ENCODE measurements at regions not wholly inside any gene's neighbourhood (a gene's known extent, or its start where the extent isn't known, plus 50 kb on each side); places are given as distances from the start of the nearest gene placed in this dataset.

DNA sequence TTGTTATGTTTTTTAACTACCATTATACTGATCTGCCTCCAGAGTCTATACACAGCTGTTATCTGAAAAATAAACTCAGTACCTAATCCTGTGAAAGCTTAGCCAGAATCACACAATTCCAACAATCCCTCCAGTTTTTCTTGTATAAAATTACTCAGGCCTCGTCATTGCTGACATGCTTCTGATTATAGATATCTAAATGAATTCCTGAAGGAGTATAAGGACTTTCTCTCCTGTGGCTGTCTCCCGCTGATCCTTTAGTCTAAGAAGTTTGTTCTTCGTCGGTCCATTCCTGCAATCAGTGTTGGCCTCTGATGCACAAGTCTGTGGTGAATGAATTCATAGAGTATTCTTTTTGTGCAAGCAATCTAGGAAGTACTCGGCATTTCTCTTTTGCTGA, 288.9 kb upstream of the SEMA3C start (continued):
- TF ChIP-seq, protein P1, sequence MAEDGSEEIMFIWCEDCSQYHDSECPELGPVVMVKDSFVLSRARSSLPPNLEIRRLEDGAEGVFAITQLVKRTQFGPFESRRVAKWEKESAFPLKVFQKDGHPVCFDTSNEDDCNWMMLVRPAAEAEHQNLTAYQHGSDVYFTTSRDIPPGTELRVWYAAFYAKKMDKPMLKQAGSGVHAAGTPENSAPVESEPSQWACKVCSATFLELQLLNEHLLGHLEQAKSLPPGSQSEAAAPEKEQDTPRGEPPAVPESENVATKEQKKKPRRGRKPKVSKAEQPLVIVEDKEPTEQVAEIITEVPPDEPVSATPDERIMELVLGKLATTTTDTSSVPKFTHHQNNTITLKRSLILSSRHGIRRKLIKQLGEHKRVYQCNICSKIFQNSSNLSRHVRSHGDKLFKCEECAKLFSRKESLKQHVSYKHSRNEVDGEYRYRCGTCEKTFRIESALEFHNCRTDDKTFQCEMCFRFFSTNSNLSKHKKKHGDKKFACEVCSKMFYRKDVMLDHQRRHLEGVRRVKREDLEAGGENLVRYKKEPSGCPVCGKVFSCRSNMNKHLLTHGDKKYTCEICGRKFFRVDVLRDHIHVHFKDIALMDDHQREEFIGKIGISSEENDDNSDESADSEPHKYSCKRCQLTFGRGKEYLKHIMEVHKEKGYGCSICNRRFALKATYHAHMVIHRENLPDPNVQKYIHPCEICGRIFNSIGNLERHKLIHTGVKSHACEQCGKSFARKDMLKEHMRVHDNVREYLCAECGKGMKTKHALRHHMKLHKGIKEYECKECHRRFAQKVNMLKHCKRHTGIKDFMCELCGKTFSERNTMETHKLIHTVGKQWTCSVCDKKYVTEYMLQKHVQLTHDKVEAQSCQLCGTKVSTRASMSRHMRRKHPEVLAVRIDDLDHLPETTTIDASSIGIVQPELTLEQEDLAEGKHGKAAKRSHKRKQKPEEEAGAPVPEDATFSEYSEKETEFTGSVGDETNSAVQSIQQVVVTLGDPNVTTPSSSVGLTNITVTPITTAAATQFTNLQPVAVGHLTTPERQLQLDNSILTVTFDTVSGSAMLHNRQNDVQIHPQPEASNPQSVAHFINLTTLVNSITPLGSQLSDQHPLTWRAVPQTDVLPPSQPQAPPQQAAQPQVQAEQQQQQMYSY (CRISPR knock-in tag; IDR thresholded peaks at IDR 0.05), result no peak
- TF ChIP-seq, protein P2, sequence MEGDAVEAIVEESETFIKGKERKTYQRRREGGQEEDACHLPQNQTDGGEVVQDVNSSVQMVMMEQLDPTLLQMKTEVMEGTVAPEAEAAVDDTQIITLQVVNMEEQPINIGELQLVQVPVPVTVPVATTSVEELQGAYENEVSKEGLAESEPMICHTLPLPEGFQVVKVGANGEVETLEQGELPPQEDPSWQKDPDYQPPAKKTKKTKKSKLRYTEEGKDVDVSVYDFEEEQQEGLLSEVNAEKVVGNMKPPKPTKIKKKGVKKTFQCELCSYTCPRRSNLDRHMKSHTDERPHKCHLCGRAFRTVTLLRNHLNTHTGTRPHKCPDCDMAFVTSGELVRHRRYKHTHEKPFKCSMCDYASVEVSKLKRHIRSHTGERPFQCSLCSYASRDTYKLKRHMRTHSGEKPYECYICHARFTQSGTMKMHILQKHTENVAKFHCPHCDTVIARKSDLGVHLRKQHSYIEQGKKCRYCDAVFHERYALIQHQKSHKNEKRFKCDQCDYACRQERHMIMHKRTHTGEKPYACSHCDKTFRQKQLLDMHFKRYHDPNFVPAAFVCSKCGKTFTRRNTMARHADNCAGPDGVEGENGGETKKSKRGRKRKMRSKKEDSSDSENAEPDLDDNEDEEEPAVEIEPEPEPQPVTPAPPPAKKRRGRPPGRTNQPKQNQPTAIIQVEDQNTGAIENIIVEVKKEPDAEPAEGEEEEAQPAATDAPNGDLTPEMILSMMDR (IDR thresholded peaks at IDR 0.05), result no peak
- TF ChIP-seq ZNF317 (CRISPR knock-in tag; IDR thresholded peaks at IDR 0.05; ENCODE audit: borderline replicate concordance, low read depth) (no peak), NR3C1 (CRISPR knock-in tag; conservative IDR thresholded peaks at IDR 0.05; ENCODE audit: low read depth) (no peak), ZNF396 (CRISPR knock-in tag; IDR thresholded peaks at IDR 0.05; ENCODE audit: borderline replicate concordance) (no peak)

DNA sequence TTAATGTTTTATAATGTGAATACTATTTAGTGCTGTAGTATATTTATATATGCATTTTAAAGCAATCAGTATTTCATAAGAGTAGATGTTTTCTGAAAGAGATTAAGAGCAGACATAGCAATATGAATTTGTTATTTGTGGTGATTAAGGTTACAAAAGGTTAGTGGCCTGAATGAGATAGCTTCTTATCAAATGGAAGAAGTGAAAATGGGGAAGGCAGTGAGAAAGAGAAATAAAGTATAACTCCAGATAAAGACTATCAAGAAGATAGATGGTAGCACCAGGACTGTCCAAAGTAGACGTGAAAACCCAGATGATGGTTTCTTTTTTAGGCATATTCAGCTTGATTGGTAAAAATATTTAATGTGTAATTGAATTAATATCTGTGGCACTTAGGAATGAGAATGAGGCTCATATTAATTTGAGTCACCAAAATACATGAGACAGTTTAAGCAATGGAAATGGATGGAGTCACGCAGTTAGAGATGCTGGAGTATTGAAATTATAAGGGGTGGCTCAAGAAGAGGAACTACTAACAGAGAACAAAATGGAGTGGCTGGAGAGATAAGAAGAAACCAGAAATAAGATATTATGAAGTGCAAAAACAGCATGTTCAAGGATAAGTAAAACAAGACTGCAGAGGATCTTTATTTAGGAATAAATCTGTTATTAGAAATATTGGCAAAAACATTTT, 288.0 kb upstream of the SEMA3C start:
- H3K36me3 Mint-ChIP-seq, result no peaks in the 10 kb centered on the region
- POLR2A ChIA-PET, result no interaction called here
- no peaks in the 10 kb centered on the region for H3K4me1 Mint-ChIP-seq
- H3K27me3 Mint-ChIP-seq (ENCODE audit: low read depth), result no peaks in the 10 kb centered on the region
- ATAC-seq (no peak), DNase-seq (ENCODE audit: low spot score) (no peak)
- no peak overlapping the region for H3K27ac Mint-ChIP-seq
- CTCF ChIA-PET, result no interaction called here
- TF ChIP-seq, protein P3, sequence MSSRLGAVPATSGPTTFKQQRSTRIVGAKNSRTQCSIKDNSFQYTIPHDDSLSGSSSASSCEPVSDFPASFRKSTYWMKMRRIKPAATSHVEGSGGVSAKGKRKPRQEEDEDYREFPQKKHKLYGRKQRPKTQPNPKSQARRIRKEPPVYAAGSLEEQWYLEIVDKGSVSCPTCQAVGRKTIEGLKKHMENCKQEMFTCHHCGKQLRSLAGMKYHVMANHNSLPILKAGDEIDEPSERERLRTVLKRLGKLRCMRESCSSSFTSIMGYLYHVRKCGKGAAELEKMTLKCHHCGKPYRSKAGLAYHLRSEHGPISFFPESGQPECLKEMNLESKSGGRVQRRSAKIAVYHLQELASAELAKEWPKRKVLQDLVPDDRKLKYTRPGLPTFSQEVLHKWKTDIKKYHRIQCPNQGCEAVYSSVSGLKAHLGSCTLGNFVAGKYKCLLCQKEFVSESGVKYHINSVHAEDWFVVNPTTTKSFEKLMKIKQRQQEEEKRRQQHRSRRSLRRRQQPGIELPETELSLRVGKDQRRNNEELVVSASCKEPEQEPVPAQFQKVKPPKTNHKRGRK (CRISPR knock-in tag; IDR thresholded peaks at IDR 0.05; ENCODE audit: borderline replicate concordance), result no peak
- TF ChIP-seq, protein P4, sequence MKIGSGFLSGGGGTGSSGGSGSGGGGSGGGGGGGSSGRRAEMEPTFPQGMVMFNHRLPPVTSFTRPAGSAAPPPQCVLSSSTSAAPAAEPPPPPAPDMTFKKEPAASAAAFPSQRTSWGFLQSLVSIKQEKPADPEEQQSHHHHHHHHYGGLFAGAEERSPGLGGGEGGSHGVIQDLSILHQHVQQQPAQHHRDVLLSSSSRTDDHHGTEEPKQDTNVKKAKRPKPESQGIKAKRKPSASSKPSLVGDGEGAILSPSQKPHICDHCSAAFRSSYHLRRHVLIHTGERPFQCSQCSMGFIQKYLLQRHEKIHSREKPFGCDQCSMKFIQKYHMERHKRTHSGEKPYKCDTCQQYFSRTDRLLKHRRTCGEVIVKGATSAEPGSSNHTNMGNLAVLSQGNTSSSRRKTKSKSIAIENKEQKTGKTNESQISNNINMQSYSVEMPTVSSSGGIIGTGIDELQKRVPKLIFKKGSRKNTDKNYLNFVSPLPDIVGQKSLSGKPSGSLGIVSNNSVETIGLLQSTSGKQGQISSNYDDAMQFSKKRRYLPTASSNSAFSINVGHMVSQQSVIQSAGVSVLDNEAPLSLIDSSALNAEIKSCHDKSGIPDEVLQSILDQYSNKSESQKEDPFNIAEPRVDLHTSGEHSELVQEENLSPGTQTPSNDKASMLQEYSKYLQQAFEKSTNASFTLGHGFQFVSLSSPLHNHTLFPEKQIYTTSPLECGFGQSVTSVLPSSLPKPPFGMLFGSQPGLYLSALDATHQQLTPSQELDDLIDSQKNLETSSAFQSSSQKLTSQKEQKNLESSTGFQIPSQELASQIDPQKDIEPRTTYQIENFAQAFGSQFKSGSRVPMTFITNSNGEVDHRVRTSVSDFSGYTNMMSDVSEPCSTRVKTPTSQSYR (CRISPR knock-in tag; IDR thresholded peaks at IDR 0.05), result no peak
- TF ChIP-seq IRF2 (CRISPR knock-in tag; IDR thresholded peaks at IDR 0.05; ENCODE audit: borderline replicate concordance, low read depth), result no peak
- no peak for TF ChIP-seq KAT7 (CRISPR knock-in tag; IDR thresholded peaks at IDR 0.05; ENCODE audit: borderline replicate concordance)
- TF ChIP-seq, protein P5, sequence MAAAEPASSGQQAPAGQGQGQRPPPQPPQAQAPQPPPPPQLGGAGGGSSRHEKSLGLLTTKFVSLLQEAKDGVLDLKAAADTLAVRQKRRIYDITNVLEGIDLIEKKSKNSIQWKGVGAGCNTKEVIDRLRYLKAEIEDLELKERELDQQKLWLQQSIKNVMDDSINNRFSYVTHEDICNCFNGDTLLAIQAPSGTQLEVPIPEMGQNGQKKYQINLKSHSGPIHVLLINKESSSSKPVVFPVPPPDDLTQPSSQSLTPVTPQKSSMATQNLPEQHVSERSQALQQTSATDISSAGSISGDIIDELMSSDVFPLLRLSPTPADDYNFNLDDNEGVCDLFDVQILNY (CRISPR knock-in tag; IDR thresholded peaks at IDR 0.05), result no peak
- TF ChIP-seq SP1 (CRISPR knock-in tag; conservative IDR thresholded peaks at IDR 0.05), result no peak
- TF ChIP-seq, protein P6, sequence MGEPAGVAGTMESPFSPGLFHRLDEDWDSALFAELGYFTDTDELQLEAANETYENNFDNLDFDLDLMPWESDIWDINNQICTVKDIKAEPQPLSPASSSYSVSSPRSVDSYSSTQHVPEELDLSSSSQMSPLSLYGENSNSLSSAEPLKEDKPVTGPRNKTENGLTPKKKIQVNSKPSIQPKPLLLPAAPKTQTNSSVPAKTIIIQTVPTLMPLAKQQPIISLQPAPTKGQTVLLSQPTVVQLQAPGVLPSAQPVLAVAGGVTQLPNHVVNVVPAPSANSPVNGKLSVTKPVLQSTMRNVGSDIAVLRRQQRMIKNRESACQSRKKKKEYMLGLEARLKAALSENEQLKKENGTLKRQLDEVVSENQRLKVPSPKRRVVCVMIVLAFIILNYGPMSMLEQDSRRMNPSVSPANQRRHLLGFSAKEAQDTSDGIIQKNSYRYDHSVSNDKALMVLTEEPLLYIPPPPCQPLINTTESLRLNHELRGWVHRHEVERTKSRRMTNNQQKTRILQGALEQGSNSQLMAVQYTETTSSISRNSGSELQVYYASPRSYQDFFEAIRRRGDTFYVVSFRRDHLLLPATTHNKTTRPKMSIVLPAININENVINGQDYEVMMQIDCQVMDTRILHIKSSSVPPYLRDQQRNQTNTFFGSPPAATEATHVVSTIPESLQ (CRISPR knock-in tag; IDR thresholded peaks at IDR 0.05), result no peak
- TF ChIP-seq NR3C1 (CRISPR knock-in tag; conservative IDR thresholded peaks at IDR 0.05; ENCODE audit: low read depth), result no peak
- no peak for TF ChIP-seq ELF4 (CRISPR knock-in tag; IDR thresholded peaks at IDR 0.05; ENCODE audit: low read depth)
- H3K4me3 Mint-ChIP-seq, result no peak overlapping the region
- 0 out of 2 replicates have a peak, but pooled peaks cover 3% of the 10 kb centered on the region for H3K9me3 Mint-ChIP-seq
